HG03060 (cell line): ENCODE measurements at regions not wholly inside any gene's neighbourhood (a gene's known extent, or its start where the extent isn't known, plus 50 kb on each side); places are given as distances from the start of the nearest gene placed in this dataset.

Source experiments
- ATAC-seq: cut with Tn5 transposase; IDR thresholded peaks from one replicate; pipeline ENCODE4 v1.9.1; 2021; ENCODE audit warnings: low read depth, moderate number of reproducible peaks; ENCODE audit not compliant: unreplicated experiment

DNA sequence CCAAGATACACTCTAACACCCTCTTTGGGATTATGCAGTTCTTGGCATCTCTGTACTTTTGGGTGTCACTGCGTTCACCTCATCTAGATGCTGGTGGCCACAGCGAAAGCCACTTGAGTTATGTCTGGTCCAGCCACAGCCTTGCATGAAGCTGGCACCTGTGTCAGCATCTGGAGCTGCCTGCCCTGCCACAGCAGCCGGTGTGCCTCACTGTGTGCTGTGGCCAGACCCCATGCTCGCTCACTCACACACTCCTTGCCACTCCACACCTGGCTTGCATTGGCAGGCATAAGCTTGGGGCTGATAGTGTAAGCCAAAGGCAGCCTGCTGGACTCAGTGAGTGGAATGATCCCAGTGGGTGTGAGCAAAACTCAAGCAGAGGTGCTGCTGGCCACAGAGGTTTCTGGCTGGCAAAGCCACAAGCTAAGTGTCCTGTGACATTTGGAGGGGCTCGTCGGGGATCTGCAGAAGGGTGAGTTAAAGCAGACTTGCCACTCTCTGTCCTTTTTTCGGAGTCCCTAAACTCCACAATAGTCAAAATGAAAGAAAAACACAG lies 442.7 kb upstream of the CDH8 start:
- ATAC-seq = no peak

GRCh38 chr16:62477796-62478195 lies 441.6 kb upstream of the CDH8 start:
- ATAC-seq = no peak

DNA sequence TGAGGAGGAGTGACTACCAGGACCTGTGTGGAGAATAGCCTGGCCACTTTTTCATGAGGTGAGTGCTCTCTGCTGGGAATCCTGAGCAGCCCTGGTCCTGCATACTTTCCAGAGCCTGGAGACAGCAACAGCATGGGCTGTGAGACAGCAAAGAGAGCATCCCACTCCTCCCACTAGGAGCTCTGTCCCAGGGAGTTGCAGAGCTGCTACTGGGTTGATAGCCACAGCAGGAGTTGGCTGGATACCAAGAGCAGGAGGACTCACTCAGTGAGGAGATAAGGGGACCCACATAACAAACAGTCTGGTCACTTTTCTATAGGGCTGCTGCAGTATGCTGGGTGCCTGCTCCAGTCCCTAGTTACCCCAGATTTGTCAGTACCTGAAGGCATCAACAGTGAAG lies 439.3 kb upstream of the CDH8 start:
- no peak for ATAC-seq

GRCh38 chr16:62462971-62463370 lies 426.7 kb upstream of the CDH8 start:
- ATAC-seq = no peak

DNA sequence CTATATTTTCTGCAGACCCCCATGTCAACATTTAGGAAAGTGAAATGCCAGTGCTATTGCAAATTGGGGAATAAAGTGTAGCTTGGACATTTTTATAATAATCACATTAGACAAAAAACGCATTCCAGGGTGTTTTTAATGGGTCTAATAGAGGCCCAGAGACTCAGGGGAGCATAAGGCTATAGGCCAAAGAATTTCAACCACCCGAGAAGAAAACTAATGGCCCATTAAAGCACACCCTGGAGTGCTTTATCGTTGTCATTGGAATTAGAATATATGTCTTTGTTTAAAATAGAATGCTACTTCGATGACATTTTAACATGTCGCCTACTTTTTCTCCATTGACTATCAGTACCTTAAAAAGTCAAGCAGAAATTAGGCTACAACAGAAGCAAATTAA lies 414.1 kb upstream of the CDH8 start:
- ATAC-seq = no peak

DNA sequence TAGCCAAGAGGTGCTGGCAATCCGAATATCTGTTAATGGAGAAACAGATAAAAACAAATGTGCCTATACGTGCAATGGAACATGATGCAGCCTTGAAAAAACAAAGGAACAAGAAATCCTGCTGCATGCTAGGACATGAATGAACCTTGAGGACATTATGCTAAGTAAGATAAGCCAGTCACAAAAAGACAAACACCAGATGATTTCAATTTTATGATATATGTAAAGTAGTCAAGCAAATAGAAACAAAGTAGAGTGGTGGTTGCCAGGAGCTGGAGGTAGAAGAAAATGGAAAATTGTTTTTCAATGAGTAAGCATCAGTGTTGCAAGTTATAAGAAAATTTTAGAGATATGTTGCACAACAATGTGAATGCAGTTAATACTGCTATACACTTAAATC lies 409.7 kb upstream of the CDH8 start:
- no peak for ATAC-seq

DNA sequence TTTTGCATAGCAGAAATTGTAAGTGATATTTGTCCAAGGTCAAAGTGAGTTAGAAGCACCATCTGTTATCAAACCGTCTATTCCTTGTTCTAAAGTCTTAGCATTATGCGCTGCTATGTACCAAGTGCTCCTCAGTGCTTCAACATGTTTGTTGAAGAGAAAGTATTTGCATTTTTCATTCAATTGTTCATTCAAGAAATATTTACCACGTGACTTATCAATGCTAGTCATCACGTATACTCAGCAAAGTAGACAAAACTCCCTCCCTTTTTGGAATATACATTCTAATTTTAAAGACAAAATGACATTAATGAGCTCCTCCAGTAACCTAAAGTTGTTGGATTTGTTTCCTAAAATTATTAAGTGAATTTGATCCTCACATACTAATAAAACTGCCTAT lies 388.0 kb upstream of the CDH8 start:
- no peak for ATAC-seq

DNA sequence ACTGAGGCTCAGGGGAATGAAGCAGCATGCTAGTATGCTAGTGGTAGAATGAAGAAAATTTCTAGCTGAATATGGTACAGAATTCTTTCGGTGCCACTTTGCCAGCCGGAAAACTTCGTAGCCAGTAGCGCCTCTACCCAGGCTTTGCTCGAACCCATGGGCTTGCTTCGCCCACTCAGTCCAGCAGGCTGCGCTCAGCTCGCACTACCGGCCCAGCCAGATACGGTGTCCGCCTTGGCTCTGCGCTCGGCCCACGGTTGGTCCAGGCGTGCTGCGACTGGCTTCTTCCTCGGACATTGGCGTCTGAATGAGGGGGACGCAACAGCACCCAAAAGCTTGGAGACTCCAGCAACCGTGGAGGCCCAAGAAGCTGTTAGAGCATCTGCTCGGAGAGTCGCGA lies 372.5 kb upstream of the CDH8 start:
- ATAC-seq = no peak

- no peak for ATAC-seq
Measured at GRCh38 chr16:62406387-62406786, 370.1 kb upstream of the CDH8 start.

- ATAC-seq = no peak
Measured at GRCh38 chr16:62404842-62405611, 368.8 kb upstream of the CDH8 start.

DNA sequence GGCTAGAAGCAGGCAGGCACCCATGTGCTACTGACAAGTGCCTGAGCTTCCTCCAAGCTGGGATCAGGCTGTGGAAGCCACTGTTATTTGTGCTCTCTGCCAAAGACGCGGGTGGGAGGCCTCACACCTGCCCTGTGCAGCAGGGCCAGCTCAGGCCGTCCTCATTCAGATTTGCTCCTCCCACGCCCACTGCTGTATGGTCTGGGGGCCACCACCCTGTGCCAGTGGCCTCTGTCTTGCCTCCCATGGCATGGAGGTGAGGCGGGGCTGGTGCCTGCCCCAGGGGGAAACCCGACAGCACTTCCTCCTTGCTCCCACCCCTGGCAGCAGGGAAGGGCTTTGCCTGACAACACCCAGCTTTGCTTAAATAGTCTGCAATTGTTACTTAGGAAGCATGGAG lies 356.5 kb upstream of the CDH8 start:
- no peak for ATAC-seq

DNA sequence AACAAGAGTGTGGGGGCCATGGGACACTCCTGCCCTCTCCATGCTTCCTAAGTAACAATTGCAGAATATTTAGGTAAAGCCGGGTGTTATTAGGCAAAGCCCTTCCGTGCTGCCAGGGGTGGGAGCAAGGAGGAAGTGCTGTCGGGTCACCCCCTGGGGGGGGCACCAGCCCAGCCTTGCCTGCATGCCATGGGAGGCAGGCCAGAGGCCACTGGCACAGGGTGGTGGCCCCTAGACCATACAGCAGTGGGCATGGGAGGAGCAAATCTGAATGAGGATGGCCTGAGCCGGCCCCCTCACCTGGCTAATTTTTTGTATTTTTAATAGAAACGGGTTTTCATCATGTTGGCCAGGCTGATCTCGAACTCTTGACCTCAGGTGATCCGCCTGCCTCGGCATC lies 355.7 kb upstream of the CDH8 start:
- no peak for ATAC-seq

DNA sequence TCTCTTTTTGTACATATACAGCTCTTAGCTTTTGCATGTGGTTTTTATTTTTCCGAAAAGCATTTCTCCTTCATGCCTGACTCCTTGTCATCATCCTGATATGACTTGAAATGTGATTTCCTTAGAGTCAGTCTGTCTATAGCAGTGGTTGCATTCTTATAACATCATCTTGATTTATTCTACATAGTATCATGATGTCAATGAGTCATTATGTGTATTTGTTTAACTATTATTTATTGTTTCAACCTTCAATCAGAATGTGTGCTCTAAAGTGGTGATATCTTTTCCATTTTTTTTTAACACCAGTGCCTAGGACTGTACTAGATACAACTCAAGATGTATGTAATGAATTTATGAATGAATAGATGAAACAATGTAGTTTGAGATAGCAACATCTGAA lies 354.9 kb upstream of the CDH8 start:
- no peak for ATAC-seq

DNA sequence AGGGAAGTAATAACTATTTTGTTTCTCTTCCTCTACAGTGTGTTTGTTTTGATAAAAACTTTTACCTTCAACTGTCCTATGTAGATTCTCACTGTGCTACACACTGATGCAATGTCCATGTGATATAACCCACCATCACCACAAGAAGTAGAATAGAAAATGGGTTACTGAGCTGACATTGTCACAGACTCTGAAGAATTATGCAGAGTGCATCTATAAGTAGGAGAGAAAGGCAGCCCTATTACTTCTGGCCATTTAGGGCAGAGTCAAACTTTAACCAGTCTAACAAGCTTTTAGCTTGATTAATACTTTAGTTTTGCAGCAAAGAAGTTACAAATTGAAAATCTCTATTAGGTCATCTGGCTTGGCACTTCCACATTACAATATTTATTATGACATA lies 354.0 kb upstream of the CDH8 start:
- ATAC-seq = no peak

- ATAC-seq = no peak
Measured at GRCh38 chr16:62386411-62386810, 350.2 kb upstream of the CDH8 start.

DNA sequence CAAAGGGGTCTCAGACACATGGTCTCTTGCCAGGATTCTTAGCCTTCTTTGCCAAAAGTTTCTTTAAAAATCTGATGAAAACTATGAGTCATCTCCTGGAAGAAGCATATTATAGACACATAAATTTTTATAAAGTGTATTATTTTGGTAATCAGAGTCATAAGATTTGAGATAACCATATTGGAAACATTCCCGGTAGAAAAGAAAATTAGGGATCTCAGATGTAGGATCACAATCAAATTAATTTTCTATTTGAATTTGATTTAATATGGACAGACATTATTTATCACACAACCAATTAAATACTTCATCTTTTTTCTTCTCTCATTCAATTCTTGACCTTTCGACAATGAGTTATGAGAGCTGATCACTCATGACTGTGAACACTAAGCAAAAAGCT lies 347.7 kb upstream of the CDH8 start:
- no peak for ATAC-seq

GRCh38 chr16:62370445-62370844 lies 334.2 kb upstream of the CDH8 start:
- no peak for ATAC-seq

- no peak for ATAC-seq
Measured at GRCh38 chr16:62363501-62363900, 327.3 kb upstream of the CDH8 start.

GRCh38 chr16:62353355-62353754 lies 317.1 kb upstream of the CDH8 start:
- no peak for ATAC-seq

GRCh38 chr16:62342216-62342615 lies 306.0 kb upstream of the CDH8 start:
- no peak for ATAC-seq

- ATAC-seq = no peak
Measured at GRCh38 chr16:62335356-62335755, 299.1 kb upstream of the CDH8 start.

GRCh38 chr16:62321606-62322005 lies 285.4 kb upstream of the CDH8 start:
- no peak for ATAC-seq

DNA sequence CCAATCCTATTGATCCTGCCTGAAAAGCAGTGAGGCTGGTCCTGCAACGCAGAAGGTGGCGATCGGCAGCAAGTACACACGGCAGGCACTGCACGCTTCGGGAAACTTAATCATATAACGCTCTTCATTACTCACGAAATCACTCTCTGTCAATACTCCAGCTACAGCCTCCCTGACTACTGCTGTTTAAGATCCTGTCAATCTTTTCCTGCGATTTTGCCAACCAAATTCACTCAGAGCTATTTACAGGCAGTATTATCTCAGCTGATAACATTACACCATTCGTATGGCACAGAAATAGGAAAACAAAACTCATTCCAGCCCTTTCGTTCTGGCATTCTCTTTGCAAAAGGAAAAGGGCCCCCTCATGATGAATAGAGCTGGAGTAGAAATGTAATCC lies 262.4 kb upstream of the CDH8 start:
- ATAC-seq = no peak
